Karpas-422 (cell line): ENCODE measurements at regions not wholly inside any gene's neighbourhood (a gene's known extent, or its start where the extent isn't known, plus 50 kb on each side); places are given as distances from the start of the nearest gene placed in this dataset.

Source experiments
- DNase-seq: peaks from one replicate; pipeline ENCODE4 v3.0.0-alpha.2; 2015
- H2AFZ ChIP-seq: fragments of 200-600 bp; sonication (generic); 2 replicates; pipeline ENCODE4 v1.6.1; 2014; ENCODE audit warnings: antibody characterized with exemption, low read length, mixed read lengths
- H3K27ac ChIP-seq: fragments of 200-600 bp; sonication (generic); 2 replicates; pipeline ENCODE4 v1.5.1; 2014; ENCODE audit warnings: mild to moderate bottlenecking, low read length, moderate library complexity
- H3K27me3 ChIP-seq: fragments of 200-600 bp; sonication (generic); 2 replicates; pipeline ENCODE4 v1.6.1; 2014; ENCODE audit warnings: low read length, mixed read lengths
- H3K36me3 ChIP-seq: fragments of 200-600 bp; sonication (generic); 2 replicates; pipeline ENCODE4 v1.6.1; 2014; ENCODE audit warnings: low read length, mixed read lengths; ENCODE audit not compliant: insufficient read depth
- H3K4me1 ChIP-seq: fragments of 200-600 bp; sonication (generic); 2 replicates; pipeline ENCODE4 v1.6.1; 2014; ENCODE audit warnings: mild to moderate bottlenecking, low read length, mixed read lengths
- H3K4me2 ChIP-seq: fragments of 200-600 bp; sonication (generic); 2 replicates; pipeline ENCODE4 v1.6.1; 2014; ENCODE audit warnings: low read length, low read depth, mild to moderate bottlenecking; ENCODE audit not compliant: poor library complexity, severe bottlenecking
- H3K4me3 ChIP-seq: fragments of 200-600 bp; sonication (generic); 2 replicates; pipeline ENCODE4 v1.5.1; 2014; ENCODE audit warnings: mild to moderate bottlenecking, antibody characterized with exemption, low read length, mixed read lengths
- H3K79me2 ChIP-seq: fragments of 200-600 bp; sonication (generic); 2 replicates; pipeline ENCODE4 v1.6.1; 2014; ENCODE audit warnings: mild to moderate bottlenecking, low read length, mixed read lengths
- H3K9ac ChIP-seq: fragments of 200-600 bp; sonication (generic); 2 replicates; pipeline ENCODE4 v1.6.0; 2014; ENCODE audit warnings: low read length
- H3K9me2 ChIP-seq: fragments of 200-600 bp; sonication (generic), shearing (Covaris generic); replicated peaks from 2 replicates; pipeline ENCODE4 v1.6.0; 2014; ENCODE audit warnings: mild to moderate bottlenecking, low read length, moderate library complexity; ENCODE audit not compliant: insufficient read depth
- H3K9me3 ChIP-seq: fragments of 300-700, 200-600 bp; sonication (generic); 2 replicates; pipeline ENCODE4 v1.6.1; 2014; ENCODE audit warnings: low read length, mixed read lengths
- H4K20me1 ChIP-seq: fragments of 200-600 bp; sonication (generic); 2 replicates; pipeline ENCODE4 v1.6.1; 2014; ENCODE audit warnings: mild to moderate bottlenecking, antibody characterized with exemption, low read length, low read depth; ENCODE audit not compliant: insufficient read depth

- Histone ChIP-seq H4K20me1 (no peaks in the 10 kb centered on the region), H3K79me2 (no peaks in the 10 kb centered on the region), H3K27ac (no peak overlapping the region), H2AFZ (no peak overlapping the region), H3K36me3 (no peaks in the 10 kb centered on the region), H3K9me2 (0 out of 2 replicates have a peak, but pooled peaks cover 3% of the 10 kb centered on the region), H3K9ac (no peak overlapping the region), H3K4me2 (no peak overlapping the region), H3K4me1 (no peaks in the 10 kb centered on the region), H3K9me3 (no peaks in the 10 kb centered on the region), H3K27me3 (peaks cover 8% of the 10 kb centered on the region), H3K4me3 (no peak overlapping the region)
- no peak for DNase-seq
Measured at GRCh38 chr1:75999034-75999433, 66.8 kb upstream of the ASB17 start.

GRCh38 chr1:76003946-76004345 is 70.6 kb upstream of the ST6GALNAC3 start:
- no peak overlapping the region for H3K4me2 ChIP-seq
- no peaks in the 10 kb centered on the region for H4K20me1 ChIP-seq
- peaks cover 5% of the 10 kb centered on the region; the same call in 1 of the 2 replicates for H3K27me3 ChIP-seq
- no peaks in the 10 kb centered on the region for H3K4me1 ChIP-seq
- H3K9me3 ChIP-seq, result no peaks in the 10 kb centered on the region
- no peak for DNase-seq
- H3K27ac ChIP-seq, result no peak overlapping the region
- no peak overlapping the region for H3K9ac ChIP-seq
- H2AFZ ChIP-seq, result no peak overlapping the region
- no peak overlapping the region for H3K4me3 ChIP-seq
- no peaks in the 10 kb centered on the region for H3K79me2 ChIP-seq
- H3K9me2 ChIP-seq, result 0 out of 2 replicates have a peak, but pooled peaks cover 3% of the 10 kb centered on the region
- no peaks in the 10 kb centered on the region for H3K36me3 ChIP-seq

- H3K27me3 ChIP-seq, result no peaks in the 10 kb centered on the region
- no peaks in the 10 kb centered on the region for H3K36me3 ChIP-seq
- H3K4me3 ChIP-seq, result no peak overlapping the region
- no peak overlapping the region for H3K9ac ChIP-seq
- H3K4me1 ChIP-seq, result no peaks in the 10 kb centered on the region
- H3K27ac ChIP-seq, result no peak overlapping the region
- no peak for DNase-seq
- no peak overlapping the region for H3K4me2 ChIP-seq
- H4K20me1 ChIP-seq, result no peaks in the 10 kb centered on the region
- H3K9me2 ChIP-seq, result no peaks in the 10 kb centered on the region
- H2AFZ ChIP-seq, result no peak overlapping the region
- no peaks in the 10 kb centered on the region for H3K79me2 ChIP-seq
- no peaks in the 10 kb centered on the region for H3K9me3 ChIP-seq
Measured at GRCh38 chr1:76005765-76006164, 68.8 kb upstream of the ST6GALNAC3 start.

GRCh38 chr1:76006234-76006633 is 68.3 kb upstream of the ST6GALNAC3 start:
- Histone ChIP-seq H3K79me2 (no peaks in the 10 kb centered on the region), H3K9me2 (no peaks in the 10 kb centered on the region), H4K20me1 (no peaks in the 10 kb centered on the region), H3K9ac (no peak overlapping the region), H3K9me3 (no peaks in the 10 kb centered on the region), H3K4me3 (no peak overlapping the region), H3K36me3 (no peaks in the 10 kb centered on the region), H3K27ac (no peak overlapping the region), H2AFZ (no peak overlapping the region), H3K4me2 (no peak overlapping the region), H3K27me3 (no peaks in the 10 kb centered on the region), H3K4me1 (no peaks in the 10 kb centered on the region)
- no peak for DNase-seq

GRCh38 chr1:76010802-76011201 is 63.7 kb upstream of the ST6GALNAC3 start:
- Histone ChIP-seq H3K27me3 (no peaks in the 10 kb centered on the region), H4K20me1 (no peaks in the 10 kb centered on the region), H3K4me2 (no peak overlapping the region), H3K9me3 (no peaks in the 10 kb centered on the region), H3K9me2 (no peaks in the 10 kb centered on the region), H3K9ac (no peak overlapping the region), H3K79me2 (no peaks in the 10 kb centered on the region), H3K27ac (no peak overlapping the region), H3K36me3 (no peaks in the 10 kb centered on the region), H2AFZ (no peak overlapping the region), H3K4me3 (no peak overlapping the region), H3K4me1 (peaks cover 6% of the 10 kb centered on the region)
- no peak for DNase-seq

- H3K36me3 ChIP-seq, result no peaks in the 10 kb centered on the region
- no peaks in the 10 kb centered on the region for H3K27me3 ChIP-seq
- no peaks in the 10 kb centered on the region for H3K79me2 ChIP-seq
- no peak overlapping the region for H3K27ac ChIP-seq
- no peak overlapping the region for H2AFZ ChIP-seq
- DNase-seq, result no peak
- H3K4me3 ChIP-seq, result no peak overlapping the region
- no peaks in the 10 kb centered on the region for H3K9me2 ChIP-seq
- no peaks in the 10 kb centered on the region for H3K9me3 ChIP-seq
- H3K4me1 ChIP-seq, result peaks cover 6% of the 10 kb centered on the region
- no peaks in the 10 kb centered on the region for H4K20me1 ChIP-seq
- H3K9ac ChIP-seq, result no peak overlapping the region
- H3K4me2 ChIP-seq, result no peak overlapping the region
Measured at GRCh38 chr1:76012341-76013205, 62.0 kb upstream of the ST6GALNAC3 start.

- H3K9me2 ChIP-seq, result no peaks in the 10 kb centered on the region
- no peak overlapping the region for H3K4me2 ChIP-seq
- H3K79me2 ChIP-seq, result no peaks in the 10 kb centered on the region
- no peaks in the 10 kb centered on the region for H4K20me1 ChIP-seq
- no peaks in the 10 kb centered on the region for H3K27me3 ChIP-seq
- no peak overlapping the region for H2AFZ ChIP-seq
- H3K36me3 ChIP-seq, result no peaks in the 10 kb centered on the region
- H3K9ac ChIP-seq, result no peak overlapping the region
- peaks cover 6% of the 10 kb centered on the region for H3K4me1 ChIP-seq
- no peaks in the 10 kb centered on the region for H3K9me3 ChIP-seq
- H3K27ac ChIP-seq, result no peak overlapping the region
- H3K4me3 ChIP-seq, result no peak overlapping the region
- DNase-seq, result no peak
Measured at GRCh38 chr1:76013206-76013581, 61.4 kb upstream of the ST6GALNAC3 start.

- DNase-seq, result no peak
- Histone ChIP-seq H3K4me2 (no peak overlapping the region), H4K20me1 (no peaks in the 10 kb centered on the region), H2AFZ (no peak overlapping the region), H3K4me1 (peaks cover 6% of the 10 kb centered on the region), H3K79me2 (no peaks in the 10 kb centered on the region), H3K27ac (no peak overlapping the region), H3K36me3 (no peaks in the 10 kb centered on the region), H3K4me3 (no peak overlapping the region), H3K9me2 (no peaks in the 10 kb centered on the region), H3K9me3 (no peaks in the 10 kb centered on the region), H3K9ac (no peak overlapping the region), H3K27me3 (no peaks in the 10 kb centered on the region)
Measured at GRCh38 chr1:76015478-76016103, 59.0 kb upstream of the ST6GALNAC3 start.
